Suppressor macrophage (primary cell): ENCODE measurements at regions not wholly inside any gene's neighbourhood (a gene's known extent, or its start where the extent isn't known, plus 50 kb on each side); places are given as distances from the start of the nearest gene placed in this dataset.

Experiments used
- DNase-seq, 4 experiments: peaks; one replicate each; pipeline ENCODE4 v3.0.0-alpha.2; 2020 to 2022

GRCh38 chr12:43294916-43295315 is 257.1 kb downstream of the ADAMTS20 start:
- no peak for DNase-seq

- DNase-seq = no peak
These were observed 257.9 kb downstream of the ADAMTS20 start for GRCh38 chr12:43294147-43294546.

DNA sequence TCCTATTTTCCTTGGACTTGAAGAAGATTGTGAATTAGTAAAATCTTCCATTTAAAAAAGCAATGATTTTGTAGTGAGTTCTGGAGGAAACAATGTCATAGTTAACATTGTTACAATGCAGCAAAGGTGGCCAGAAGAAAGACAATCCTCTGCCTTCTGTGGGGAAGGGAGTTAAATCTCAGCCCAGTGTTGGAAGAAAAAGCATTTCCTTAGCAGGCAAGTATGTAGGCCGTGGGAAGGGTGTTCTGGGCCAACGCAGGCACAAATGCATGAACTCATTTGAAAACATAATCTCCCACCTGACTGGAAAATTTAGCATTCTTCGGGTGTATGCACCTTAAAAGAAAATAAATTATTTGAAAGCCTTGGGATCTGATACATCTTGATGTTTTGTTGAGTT is 258.6 kb downstream of the ADAMTS20 start:
- DNase-seq = no peak

DNA sequence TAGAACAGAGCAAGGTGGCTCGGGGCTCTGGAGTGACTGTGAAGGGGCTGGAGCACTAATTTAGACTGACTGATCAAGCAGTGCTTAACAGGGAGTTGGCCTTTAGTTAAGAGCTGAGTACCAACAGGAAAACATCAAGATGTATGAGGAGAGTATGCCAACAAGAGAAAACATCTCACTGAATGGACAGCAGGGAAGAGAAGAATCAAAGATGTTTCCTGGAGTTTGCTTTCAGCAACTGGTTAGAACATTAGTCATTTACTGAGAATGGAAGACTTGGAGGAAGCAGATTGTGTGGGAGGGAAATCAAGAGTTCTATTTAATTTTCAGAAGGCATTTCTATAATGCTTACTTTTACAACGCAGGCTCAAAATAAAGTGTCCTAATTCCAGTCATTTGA is 259.3 kb downstream of the ADAMTS20 start:
- no peak for DNase-seq

GRCh38 chr12:43291516-43291915 is 260.5 kb downstream of the ADAMTS20 start:
- no peak for DNase-seq

GRCh38 chr12:43290836-43291235 is 261.2 kb downstream of the ADAMTS20 start:
- DNase-seq = no peak

- no peak for DNase-seq
These were observed 262.6 kb downstream of the ADAMTS20 start for GRCh38 chr12:43289426-43289801.

DNA sequence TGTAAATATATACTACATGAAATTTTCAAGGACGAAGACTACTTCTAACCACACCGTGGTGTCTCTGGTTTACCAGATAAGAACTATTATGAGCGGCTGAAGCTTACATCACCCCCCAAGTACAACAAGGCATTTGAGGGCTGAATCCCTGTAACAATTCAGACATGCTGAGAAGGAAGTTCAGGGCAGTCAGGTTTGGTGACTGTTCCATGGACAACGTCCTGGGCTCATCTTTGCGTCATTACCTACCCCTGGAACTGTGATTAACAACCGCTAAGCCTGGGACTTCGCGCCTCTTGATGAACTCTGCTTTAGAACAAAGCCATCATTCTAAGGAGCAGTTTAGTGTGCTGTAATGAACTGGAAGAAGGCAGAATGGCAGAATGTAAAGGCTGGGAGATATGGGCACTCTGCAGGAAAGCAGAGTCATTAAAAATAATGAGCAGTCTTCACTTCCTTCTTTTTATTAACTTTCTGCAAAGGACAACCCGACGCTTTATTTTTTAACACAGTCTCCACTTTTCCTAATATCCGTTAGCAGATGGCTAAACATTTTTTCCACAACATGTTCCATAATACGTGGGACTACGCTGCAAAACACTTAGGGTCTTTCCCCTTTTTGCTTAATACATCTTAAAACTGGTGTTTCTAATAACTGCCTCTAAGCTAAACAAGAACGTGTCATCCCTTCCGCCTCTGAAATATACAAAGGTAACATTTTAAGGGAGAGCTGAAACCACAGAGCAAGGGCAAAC is 263.2 kb downstream of the ADAMTS20 start:
- no peak for DNase-seq

GRCh38 chr12:43287706-43288383 is 264.2 kb downstream of the ADAMTS20 start:
- no peak for DNase-seq

- no peak for DNase-seq
These were observed 265.0 kb downstream of the ADAMTS20 start for GRCh38 chr12:43286986-43287385.

DNA sequence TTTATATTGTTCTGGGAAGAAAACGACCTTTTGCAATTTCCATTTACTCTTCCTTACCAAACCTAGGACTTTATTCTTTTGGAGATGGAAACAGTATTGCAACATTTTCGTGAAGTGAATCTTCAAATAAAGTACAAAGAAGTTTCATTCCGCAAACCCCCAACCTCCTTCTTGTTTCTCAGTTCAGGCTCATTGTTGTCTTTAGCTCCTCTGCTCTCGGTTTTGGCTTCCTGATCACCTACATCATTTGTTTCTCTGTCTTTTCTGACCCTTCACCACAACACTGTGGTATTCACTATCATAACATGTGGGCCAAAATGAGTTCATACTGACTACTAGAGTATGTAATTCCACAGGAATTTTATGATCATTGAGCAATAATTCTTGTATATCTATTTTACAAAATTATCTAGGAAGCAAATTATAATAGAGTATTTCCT is 266.8 kb downstream of the ADAMTS20 start:
- no peak for DNase-seq

DNA sequence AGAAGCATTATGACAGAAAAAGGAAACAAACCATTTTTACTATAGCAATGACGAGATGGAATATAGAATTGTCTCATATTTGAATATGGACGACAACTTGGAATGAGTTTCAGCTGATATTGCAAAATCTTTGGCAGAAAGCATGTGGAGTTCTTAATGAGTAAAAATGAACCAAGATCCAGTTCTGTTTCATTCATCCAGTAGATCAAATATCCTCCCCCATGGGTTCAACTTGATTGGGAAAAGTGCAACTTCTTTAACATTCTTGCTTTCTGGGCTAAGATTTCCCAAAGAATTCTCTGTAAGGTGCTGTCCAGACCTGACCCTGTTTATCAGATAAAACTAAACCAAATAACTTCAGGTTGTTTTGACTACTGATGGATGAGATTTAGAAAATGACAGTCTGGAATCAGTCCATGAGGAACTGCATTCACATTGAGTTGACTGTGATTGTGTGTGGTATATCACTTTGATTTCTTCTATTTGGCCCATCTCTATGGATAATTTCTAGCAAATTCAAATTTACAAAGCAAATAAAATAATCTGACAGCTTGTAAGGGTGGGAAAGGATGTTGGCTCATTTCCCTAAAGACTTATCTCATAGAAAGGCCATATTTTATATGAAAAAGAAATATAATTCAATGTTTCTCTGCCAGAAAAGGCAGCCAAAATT is 267.4 kb downstream of the ADAMTS20 start:
- no peak for DNase-seq

DNA sequence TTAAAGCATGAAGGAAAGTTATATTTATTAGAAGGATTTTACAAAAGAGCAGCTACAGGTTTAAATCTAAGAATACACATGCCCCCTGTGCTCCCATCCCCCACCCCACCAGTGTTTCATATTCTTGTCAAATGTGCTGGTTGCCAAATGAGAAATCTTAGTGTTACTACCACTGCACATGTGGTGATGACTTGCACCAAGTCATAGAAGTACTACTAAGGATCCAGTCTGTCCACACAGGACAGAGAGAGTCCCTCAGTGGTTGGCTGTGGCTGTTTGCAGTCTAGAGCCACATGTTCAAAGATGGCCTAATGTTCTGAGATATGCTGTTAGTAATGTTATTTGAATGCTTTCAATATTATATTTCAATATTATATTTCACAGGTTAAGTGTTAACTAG is 268.8 kb downstream of the ADAMTS20 start:
- no peak for DNase-seq

DNA sequence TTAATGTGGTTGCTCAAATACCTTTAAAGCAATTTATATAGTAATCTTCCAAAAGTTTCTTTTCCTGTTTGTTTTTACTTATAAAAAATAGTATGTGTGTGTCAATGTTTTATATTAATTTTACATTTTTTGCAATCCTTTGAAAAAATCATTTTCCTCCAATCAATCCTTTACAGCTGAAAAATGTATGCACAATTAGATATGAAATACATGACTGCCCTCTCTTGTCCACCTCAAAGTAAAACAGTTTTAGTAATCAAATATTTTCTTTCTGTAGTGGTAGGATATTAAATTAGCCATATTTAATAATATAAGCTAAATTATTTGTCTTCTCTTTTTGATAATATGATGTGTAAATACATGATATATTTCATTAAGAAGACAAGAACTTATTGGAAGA is 269.9 kb downstream of the ADAMTS20 start:
- DNase-seq = peak in 1 of 4 experiments; percentile 5

GRCh38 chr12:43281563-43281962 is 270.4 kb downstream of the ADAMTS20 start:
- no peak for DNase-seq

DNA sequence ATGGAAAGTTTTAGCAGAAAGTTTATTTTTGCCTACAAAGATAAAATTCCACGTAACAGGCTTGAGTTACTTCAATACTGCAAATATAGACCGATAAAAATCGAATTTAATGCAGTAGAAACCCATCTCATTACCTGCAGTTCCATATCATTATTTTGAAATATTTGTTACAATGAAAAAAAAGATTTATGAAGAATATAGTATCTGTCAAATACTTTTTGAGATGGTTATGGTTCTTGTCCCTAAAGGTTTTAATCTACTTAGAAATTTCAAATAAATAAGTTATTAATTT is 273.5 kb downstream of the ADAMTS20 start:
- no peak for DNase-seq

- no peak for DNase-seq
These were observed 274.1 kb downstream of the ADAMTS20 start for GRCh38 chr12:43277651-43278540.

DNA sequence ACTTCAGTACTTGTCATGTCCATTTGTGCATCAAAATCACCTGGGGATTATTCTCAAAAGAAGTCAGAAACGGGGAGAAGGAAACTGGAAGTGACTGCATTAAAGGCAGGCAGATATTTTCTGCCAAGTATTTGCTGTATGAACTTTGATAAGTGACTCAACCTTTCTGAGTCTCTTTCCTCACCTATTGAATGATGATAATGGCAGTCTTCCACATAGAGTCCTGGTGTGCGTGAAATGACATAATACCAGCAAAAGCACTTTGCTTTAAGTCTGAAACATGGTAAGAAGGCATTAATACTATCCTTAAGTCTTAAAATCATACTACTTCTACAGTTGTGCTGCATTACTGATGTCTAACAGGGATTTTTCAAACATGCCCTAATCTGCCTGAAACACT is 278.5 kb downstream of the ADAMTS20 start:
- DNase-seq = no peak

DNA sequence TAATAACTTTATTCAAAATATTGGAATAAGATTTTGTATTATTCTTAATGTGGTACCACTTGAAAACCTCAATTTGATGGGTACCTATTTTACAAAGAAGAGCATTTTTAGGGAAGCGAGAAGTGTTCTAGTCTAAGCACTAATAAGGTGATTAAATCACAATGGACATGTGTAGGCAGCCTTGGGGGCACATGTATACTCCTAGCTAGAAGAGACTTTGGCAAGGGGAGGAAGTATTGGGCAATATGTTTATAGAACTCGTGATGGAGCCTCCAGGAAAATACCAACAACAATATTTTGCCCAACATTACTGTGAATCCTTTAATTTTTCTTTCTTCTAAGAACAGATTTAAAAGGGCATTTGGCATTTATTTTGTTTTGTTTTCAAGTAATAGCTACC is 280.3 kb downstream of the ADAMTS20 start:
- peak in 3 of 4 experiments; percentile 6 to 23 (median 13) for DNase-seq

DNA sequence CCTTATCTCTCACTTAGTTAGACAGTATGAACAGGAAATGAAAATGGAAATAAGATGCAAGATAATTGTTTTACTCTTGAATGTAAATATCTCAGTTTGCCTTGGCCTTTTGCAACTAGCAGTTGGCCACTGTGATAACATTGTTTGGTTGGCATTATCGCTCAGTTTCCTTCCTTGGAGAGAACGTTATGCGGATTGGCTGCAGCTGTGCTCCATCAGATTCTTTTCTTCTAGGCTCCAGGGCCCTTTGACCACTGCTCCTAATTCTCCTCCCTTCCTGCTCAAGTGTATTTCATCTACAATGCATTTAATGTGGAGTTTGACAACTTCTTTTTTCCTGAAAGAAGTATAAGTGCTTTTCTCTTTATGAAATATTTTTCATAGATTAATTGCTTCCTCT is 284.2 kb downstream of the ADAMTS20 start:
- no peak for DNase-seq

DNA sequence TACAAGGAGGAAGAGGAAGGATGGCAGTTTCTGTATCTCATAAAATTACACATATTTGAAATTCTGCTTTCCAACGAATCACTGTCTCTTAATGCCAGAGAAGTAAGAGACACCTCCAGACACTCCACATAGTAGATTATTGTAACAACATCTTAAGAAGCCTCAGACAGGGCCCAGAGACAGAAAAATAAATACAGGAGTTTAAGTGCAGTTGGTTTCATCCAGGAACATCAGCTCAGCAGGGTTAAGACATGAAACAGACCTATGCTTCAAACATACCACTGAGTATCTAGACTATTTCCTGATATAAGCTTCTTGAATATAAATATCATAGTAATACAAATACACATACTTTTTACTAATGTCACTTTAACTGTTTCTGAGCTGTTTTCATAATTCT is 290.3 kb downstream of the ADAMTS20 start:
- no peak for DNase-seq

GRCh38 chr12:43255522-43256111 is 296.4 kb downstream of the ADAMTS20 start:
- DNase-seq = no peak

DNA sequence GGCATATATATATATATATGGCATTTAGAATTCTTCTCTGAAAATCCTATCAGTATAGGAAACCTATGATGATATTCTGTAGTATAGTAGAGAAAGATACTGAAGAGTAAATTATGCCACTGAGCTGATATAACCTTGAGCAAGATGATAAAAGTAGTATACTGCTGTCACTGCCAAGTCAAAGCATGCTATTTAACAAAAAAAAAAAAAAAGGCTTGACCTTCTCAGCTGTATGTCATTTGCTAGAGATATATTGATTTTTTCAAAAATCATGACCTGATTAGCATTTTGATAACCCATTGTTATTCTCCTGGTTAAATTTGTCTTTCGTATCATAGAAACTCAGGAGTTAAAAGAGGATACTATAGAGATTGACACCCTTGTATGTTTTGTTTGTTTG is 299.4 kb downstream of the ADAMTS20 start:
- no peak for DNase-seq
